ENCODE measurements at regions not wholly inside any gene's neighbourhood (a gene's known extent, or its start where the extent isn't known, plus 50 kb on each side); places are given as distances from the start of the nearest gene placed in this dataset.

GRCh38 chr3:46094506-46094905, 67.2 kb upstream of the XCR1 start:
- Mint-ChIP-seq H3K27ac (no peak overlapping the region), H3K9me3 (peaks cover 11% of the 10 kb centered on the region), H3K36me3 (ENCODE audit: low read depth) (peaks cover 20% of the 10 kb centered on the region), H3K4me3 (no peak overlapping the region), H3K27me3 (peaks cover 23% of the 10 kb centered on the region), H3K4me1 (peaks cover 68% of the 10 kb centered on the region)
- POLR2A ChIA-PET: no interaction called here
- DNase-seq: no peak
- CTCF ChIA-PET: interaction anchor here (1.3 to 4.3 kb wide), 3 partner anchors 10 to 16 kb away, joined by 3 to 17 read pairs (median 5); no protein-coding TSS in a partner anchor

DNA sequence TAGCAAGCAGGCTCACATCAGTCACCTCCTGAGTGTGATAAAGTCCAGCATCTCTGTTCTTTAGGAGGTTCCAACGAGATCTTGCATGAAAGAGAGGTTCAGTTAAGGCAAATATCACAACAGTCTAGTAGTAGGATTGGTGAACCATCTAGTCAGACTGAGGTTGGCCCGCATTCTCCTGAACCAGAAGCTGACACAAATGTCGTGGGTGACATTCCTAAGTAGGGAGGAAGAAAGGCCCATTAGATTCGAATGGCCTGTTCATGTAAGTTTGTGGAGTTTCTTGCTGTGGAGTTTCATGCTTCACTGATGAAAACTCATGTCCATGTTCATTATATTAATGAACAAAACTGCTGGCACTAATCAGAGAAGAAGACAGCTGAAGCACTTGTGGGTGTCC, 66.7 kb upstream of the XCR1 start:
- no peak overlapping the region for H3K4me3 Mint-ChIP-seq
- H3K4me1 Mint-ChIP-seq: peaks cover 68% of the 10 kb centered on the region
- H3K27me3 Mint-ChIP-seq: peaks cover 22% of the 10 kb centered on the region

GRCh38 chr3:46093327-46093942, 66.2 kb upstream of the XCR1 start:
- no peak for DNase-seq
- ChIA-PET POLR2A (no interaction called here), CTCF (interaction anchor here (1.1 to 1.9 kb wide), 4 partner anchors 9 to 116 kb away, joined by 3 to 7 read pairs (median 4); no protein-coding TSS in a partner anchor)
- Mint-ChIP-seq H3K4me1 (peaks cover 63% of the 10 kb centered on the region), H3K36me3 (ENCODE audit: low read depth) (peaks cover 15% of the 10 kb centered on the region), H3K9me3 (peaks cover 9% of the 10 kb centered on the region), H3K27me3 (peaks cover 22% of the 10 kb centered on the region), H3K27ac (no peak overlapping the region), H3K4me3 (no peak overlapping the region)

More for the DNA sequence above, 66.7 kb upstream of the XCR1 start:
- no peak overlapping the region for H3K27ac Mint-ChIP-seq
- ChIA-PET POLR2A (no interaction called here), CTCF (interaction anchor here (1.3 to 1.9 kb wide), 3 partner anchors 9 to 15 kb away, joined by 3 to 7 read pairs (median 5); no protein-coding TSS in a partner anchor)
- peaks cover 17% of the 10 kb centered on the region for H3K36me3 Mint-ChIP-seq (ENCODE audit: low read depth)
- peaks cover 9% of the 10 kb centered on the region for H3K9me3 Mint-ChIP-seq
- no peak for DNase-seq

- no peak overlapping the region for H3K27ac Mint-ChIP-seq
- peaks cover 9% of the 10 kb centered on the region for H3K9me3 Mint-ChIP-seq
- peaks cover 58% of the 10 kb centered on the region for H3K4me1 Mint-ChIP-seq
- H3K27me3 Mint-ChIP-seq: peaks cover 24% of the 10 kb centered on the region
- peaks cover 15% of the 10 kb centered on the region for H3K36me3 Mint-ChIP-seq (ENCODE audit: low read depth)
- no peak overlapping the region for H3K4me3 Mint-ChIP-seq
- POLR2A ChIA-PET: no interaction called here
- no peak for DNase-seq
- CTCF ChIA-PET: interaction anchor here (1.1 to 1.4 kb wide), 2 partner anchors 14 to 117 kb away, joined by 3 to 7 read pairs; no protein-coding TSS in a partner anchor
These were observed 65.4 kb upstream of the XCR1 start for GRCh38 chr3:46092702-46093080.

DNA sequence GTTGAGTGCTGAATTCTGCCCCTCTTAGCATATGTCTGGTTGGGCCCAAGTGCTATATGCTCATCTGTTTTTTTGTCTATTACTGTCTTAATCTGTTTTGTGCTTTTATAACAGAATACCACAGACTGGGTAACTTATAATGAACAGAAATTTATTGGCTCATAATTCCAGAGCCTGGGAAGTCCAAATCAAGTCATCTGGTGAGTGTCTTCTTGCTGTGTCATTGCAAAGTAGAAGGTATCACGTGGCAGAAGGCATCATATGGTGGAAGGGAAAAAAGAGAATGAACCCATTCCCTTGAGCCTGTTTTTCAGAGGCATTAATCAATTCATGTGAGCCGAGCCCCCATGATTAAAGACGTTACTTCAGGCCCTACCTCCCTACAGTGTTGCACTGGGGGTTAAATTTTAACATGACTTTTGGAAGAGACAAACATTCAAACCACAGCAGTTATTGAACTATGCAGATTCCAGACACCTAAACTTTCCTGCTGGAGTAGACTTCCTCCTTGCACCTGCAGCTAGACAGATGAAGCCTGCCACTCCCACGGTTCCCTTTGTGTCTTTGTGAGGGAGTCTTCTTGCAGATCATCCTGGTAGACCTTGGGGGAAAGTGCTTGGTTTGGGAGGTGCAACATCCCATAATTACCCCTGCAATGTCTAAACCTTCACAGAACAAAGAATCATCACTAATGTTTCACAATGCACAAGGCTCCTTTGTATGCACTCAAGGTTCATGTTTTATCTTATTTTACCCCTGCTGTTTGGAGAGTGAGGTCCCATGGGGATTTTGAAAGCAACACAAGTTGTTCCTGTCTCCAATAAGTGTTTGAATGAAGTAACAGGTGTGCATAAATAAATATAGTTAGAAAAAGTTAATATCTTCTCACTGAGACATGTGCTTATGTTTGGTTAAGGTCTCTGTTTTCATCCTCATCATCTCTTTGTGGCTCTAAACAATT, 64.7 kb upstream of the XCR1 start:
- no peak for DNase-seq
- Mint-ChIP-seq H3K27me3 (peaks cover 28% of the 10 kb centered on the region), H3K36me3 (ENCODE audit: low read depth) (peaks cover 15% of the 10 kb centered on the region), H3K27ac (no peak overlapping the region), H3K4me3 (no peak overlapping the region), H3K9me3 (peaks cover 9% of the 10 kb centered on the region), H3K4me1 (peaks cover 52% of the 10 kb centered on the region)
- CTCF ChIA-PET: interaction anchor here (1.1 to 1.4 kb wide), 3 partner anchors 13 to 277 kb away, joined by 3 to 7 read pairs (median 3); no protein-coding TSS in a partner anchor
- POLR2A ChIA-PET: interaction anchor here (0.6 kb wide), 1 partner anchor 121 kb away, joined by 3 read pairs; no protein-coding TSS in a partner anchor

DNA sequence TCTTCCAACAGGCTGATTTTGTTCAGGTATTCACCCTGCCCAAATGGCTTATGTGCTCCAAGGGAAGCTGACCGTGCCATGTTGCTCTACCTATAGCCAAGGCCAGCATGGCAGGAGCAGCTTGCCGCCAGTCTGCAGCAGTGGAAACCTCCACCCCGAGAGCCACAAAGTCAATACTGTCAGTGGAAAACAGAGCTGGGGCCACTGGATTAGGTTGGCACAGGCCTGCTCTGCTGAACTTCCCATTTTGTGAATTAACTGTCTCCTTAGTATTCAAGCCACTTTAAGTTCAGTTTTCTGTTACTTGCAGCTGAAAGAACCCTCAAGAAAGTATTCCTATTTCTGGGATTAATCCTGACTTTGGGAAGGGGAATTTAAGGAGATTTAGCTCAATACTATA, 63.8 kb upstream of the XCR1 start:
- H3K4me1 Mint-ChIP-seq: peaks cover 43% of the 10 kb centered on the region
- ChIA-PET POLR2A (no interaction called here), CTCF (interaction anchor here (0.9 to 3.5 kb wide), 7 partner anchors 10 to 280 kb away, joined by 3 to 26 read pairs (median 3); partner anchors contain the start of genes CCR1 and CCR5)
- no peak overlapping the region for H3K4me3 Mint-ChIP-seq
- DNase-seq: no peak
- H3K27me3 Mint-ChIP-seq: peaks cover 32% of the 10 kb centered on the region
- no peak overlapping the region for H3K27ac Mint-ChIP-seq
- H3K9me3 Mint-ChIP-seq: peaks cover 9% of the 10 kb centered on the region
- peaks cover 15% of the 10 kb centered on the region for H3K36me3 Mint-ChIP-seq (ENCODE audit: low read depth)

GRCh38 chr3:46090161-46090591, 62.9 kb upstream of the XCR1 start:
- Mint-ChIP-seq H3K36me3 (ENCODE audit: low read depth) (peaks cover 13% of the 10 kb centered on the region), H3K9me3 (peaks cover 7% of the 10 kb centered on the region), H3K27ac (no peak overlapping the region), H3K4me3 (no peak overlapping the region), H3K27me3 (peaks cover 34% of the 10 kb centered on the region), H3K4me1 (peaks cover 43% of the 10 kb centered on the region)
- POLR2A ChIA-PET: no interaction called here
- no peak for DNase-seq
- CTCF ChIA-PET: interaction anchor here (0.6 to 3.5 kb wide), 6 partner anchors 11 to 281 kb away, joined by 3 to 26 read pairs (median 4); partner anchors contain the start of genes CCR1 and CCR5

DNA sequence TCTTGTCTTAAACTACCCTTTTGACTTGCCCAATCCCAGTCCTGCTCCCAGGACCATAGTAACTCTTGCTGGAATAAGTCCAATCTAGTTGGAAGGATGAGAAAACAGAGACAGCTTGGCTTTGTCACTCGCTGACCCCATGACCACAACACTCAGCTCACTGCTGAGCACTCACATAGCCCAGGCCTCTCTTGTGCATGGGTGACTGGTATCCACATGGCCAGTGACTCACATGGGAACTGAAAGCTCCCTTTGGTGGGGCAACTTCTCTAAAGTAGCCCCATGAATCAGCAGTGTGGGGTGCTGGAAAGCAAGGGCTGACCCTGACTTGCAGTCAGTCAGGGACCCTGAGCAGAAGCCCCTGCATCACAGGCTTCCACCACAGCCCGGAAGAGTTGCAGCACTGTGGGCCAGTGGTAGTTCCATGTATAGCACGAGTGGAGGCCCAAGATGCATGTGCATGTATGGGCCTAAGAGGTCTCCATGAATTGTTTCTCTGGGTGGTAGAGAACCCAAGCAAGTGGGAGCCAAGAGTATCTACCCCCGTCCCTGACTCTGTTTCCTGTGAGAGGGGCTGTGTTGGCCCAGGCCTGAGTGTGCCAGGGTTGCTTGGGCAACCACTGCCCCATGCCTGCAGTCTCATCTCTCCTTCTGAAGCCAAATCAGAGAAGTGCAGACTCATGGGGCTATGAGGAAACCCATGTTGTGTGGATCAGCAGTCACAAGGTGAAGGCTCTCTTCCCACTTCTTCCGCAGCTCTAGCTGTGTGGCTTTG, 62.1 kb upstream of the XCR1 start:
- H3K4me1 Mint-ChIP-seq: peaks cover 39% of the 10 kb centered on the region
- H3K9me3 Mint-ChIP-seq: peaks cover 4% of the 10 kb centered on the region
- POLR2A ChIA-PET: no interaction called here
- DNase-seq: no peak
- no peak overlapping the region for H3K4me3 Mint-ChIP-seq
- H3K27ac Mint-ChIP-seq: no peak overlapping the region
- H3K27me3 Mint-ChIP-seq: peaks cover 32% of the 10 kb centered on the region
- CTCF ChIA-PET: interaction anchor here (0.5 to 3.5 kb wide), 7 partner anchors 11 to 338 kb away, joined by 3 to 26 read pairs (median 3); partner anchors contain the start of genes CCR1 and CCR5
- H3K36me3 Mint-ChIP-seq (ENCODE audit: low read depth): peaks cover 6% of the 10 kb centered on the region

DNA sequence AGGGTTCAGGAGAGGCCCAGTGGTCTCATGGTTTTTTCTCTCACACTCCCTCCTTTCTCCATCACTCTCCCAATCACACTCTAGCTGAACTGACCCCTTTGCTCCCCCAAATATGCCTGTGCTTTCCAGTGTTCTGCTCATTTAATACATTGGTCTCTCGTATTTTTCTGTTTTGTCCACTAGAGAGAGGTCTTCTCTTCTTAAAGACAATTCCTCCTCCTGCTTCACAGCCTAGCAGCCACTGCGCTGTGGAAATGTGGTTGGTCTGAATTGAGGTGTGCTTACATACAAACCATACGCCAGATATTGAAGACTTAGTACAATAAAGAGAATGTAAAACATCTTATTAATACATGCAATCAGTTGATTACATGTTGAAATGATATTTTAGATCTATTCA, 60.6 kb upstream of the XCR1 start:
- Mint-ChIP-seq H3K9me3 (no peaks in the 10 kb centered on the region), H3K4me3 (no peak overlapping the region), H3K4me1 (peaks cover 30% of the 10 kb centered on the region), H3K27ac (no peak overlapping the region), H3K27me3 (peaks cover 35% of the 10 kb centered on the region), H3K36me3 (ENCODE audit: low read depth) (no peaks in the 10 kb centered on the region)
- ChIA-PET CTCF (interaction anchor here (0.6 to 7.1 kb wide), 15 partner anchors 9 to 366 kb away, joined by 3 to 49 read pairs (median 4); no protein-coding TSS in a partner anchor), POLR2A (no interaction called here)
- DNase-seq: peak; percentile 45

GRCh38 chr3:46086986-46087385, 59.7 kb upstream of the XCR1 start:
- H3K27ac Mint-ChIP-seq: no peak overlapping the region
- ChIA-PET CTCF (interaction anchor here (0.6 to 7.1 kb wide), 13 partner anchors 8 to 291 kb away, joined by 3 to 49 read pairs (median 4); partner anchors contain the start of gene CCR1), POLR2A (no interaction called here)
- H3K4me3 Mint-ChIP-seq: no peak overlapping the region
- peaks cover 38% of the 10 kb centered on the region for H3K27me3 Mint-ChIP-seq
- H3K4me1 Mint-ChIP-seq: peaks cover 23% of the 10 kb centered on the region
- H3K36me3 Mint-ChIP-seq (ENCODE audit: low read depth): no peaks in the 10 kb centered on the region
- no peaks in the 10 kb centered on the region for H3K9me3 Mint-ChIP-seq
- no peak for DNase-seq

DNA sequence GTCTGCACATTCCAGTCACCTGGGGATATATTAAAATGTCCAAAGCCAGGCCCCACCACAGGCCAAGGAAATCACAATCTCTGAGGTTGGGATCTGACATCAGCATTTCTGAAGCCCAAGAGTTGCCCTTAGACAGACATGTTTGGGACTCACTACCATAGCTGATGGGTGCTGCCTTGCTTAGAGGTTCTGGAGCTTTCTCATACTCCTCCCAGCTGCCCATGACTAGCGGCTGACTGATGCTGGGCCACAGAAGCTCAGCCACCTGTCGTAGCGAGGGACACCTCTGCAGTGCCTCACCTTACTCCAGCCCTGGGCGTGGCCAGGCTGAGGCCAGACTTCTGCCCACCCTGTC, 58.8 kb upstream of the XCR1 start:
- no peak for DNase-seq
- Mint-ChIP-seq H3K9me3 (no peaks in the 10 kb centered on the region), H3K27ac (no peak overlapping the region), H3K36me3 (ENCODE audit: low read depth) (no peaks in the 10 kb centered on the region), H3K4me1 (peaks cover 21% of the 10 kb centered on the region), H3K27me3 (peaks cover 37% of the 10 kb centered on the region), H3K4me3 (no peak overlapping the region)
- ChIA-PET POLR2A (no interaction called here), CTCF (interaction anchor here (0.5 to 7.1 kb wide), 5 partner anchors 9 to 352 kb away, joined by 3 to 49 read pairs (median 3); partner anchors contain the start of gene CCR1)

DNA sequence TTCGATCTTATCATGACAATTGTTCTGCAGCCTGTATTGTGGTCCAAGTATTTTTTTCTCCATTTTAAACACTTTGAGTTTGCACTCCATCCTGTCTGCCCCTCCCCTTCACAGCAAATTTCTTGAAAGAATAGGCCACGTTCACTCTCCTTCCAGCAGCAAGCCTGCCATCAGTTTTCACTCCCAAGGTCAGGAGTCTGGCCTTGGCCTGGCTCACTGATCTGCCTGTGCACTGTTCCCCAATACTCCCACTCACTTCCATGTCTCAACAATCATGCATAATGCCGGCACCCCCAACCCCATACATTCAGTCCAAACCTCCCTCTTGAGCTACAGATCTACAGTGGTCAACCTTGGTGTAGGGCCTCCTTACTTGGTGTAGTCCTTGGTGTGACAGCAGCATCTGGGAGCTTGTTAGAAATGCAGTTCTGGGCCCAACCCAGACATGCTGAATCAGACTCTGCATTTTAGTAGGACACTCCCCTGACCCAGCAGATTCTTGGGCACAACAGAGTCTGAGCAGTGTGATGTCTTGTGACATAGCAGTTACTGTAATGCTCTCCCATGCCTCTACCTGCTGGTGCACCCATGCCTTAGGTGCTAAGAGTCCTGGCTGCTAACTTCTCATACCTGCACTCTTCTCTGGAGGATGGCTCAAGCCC, 58.3 kb upstream of the XCR1 start:
- no peak overlapping the region for H3K27ac Mint-ChIP-seq

More for the DNA sequence above, 58.3 kb upstream of the XCR1 start:
- POLR2A ChIA-PET: no interaction called here
- peaks cover 21% of the 10 kb centered on the region for H3K4me1 Mint-ChIP-seq
- no peak for DNase-seq
- no peaks in the 10 kb centered on the region for H3K36me3 Mint-ChIP-seq (ENCODE audit: low read depth)
- peaks cover 37% of the 10 kb centered on the region for H3K27me3 Mint-ChIP-seq
- H3K4me3 Mint-ChIP-seq: no peak overlapping the region
- CTCF ChIA-PET: interaction anchor here (1.2 to 7.1 kb wide), 5 partner anchors 9 to 324 kb away, joined by 3 to 49 read pairs (median 4); no protein-coding TSS in a partner anchor
- H3K9me3 Mint-ChIP-seq: no peaks in the 10 kb centered on the region

All from activated CD4-positive, alpha-beta T cell treated with anti-CD3 and anti-CD28 coated beads, Interleukin-2, amount 10 ng/mL, durations not matched to agents 7 days and 5 days (primary cell).